H9 (cell line): ENCODE measurements at regions not wholly inside any gene's neighbourhood (a gene's known extent, or its start where the extent isn't known, plus 50 kb on each side); places are given as distances from the start of the nearest gene placed in this dataset.

Source experiments
- DNase-seq: peaks from one replicate; pipeline ENCODE4 v3.0.0-alpha.2; 2017
- H2AFZ ChIP-seq: one replicate; pipeline ENCODE4 v1.6.1; 2013; ENCODE audit warnings: mild to moderate bottlenecking, low read length, control low read depth, moderate library complexity
- H2AK5ac ChIP-seq: 2 replicates; pipeline ENCODE4 v1.6.1; 2013; ENCODE audit warnings: low read length, control low read depth, mixed read lengths; ENCODE audit not compliant: insufficient read length
- H2BK120ac ChIP-seq: one replicate; pipeline ENCODE4 v1.6.1; 2013; ENCODE audit warnings: low read depth, mild to moderate bottlenecking, low read length, control low read depth, inconsistent platforms; ENCODE audit not compliant: poor library complexity, severe bottlenecking
- H2BK12ac ChIP-seq: 2 replicates; pipeline ENCODE4 v1.6.1; 2013; ENCODE audit warnings: low read length, control low read depth, mixed read lengths, low read depth; ENCODE audit not compliant: insufficient read length
- H2BK15ac ChIP-seq: 2 replicates; pipeline ENCODE4 v1.6.1; 2013; ENCODE audit warnings: low read depth, low read length, control low read depth
- H2BK20ac ChIP-seq: one replicate; pipeline ENCODE4 v1.6.1; 2013; ENCODE audit warnings: low read depth, mild to moderate bottlenecking, low read length, control low read depth, inconsistent platforms; ENCODE audit not compliant: poor library complexity, severe bottlenecking
- H2BK5ac ChIP-seq: 2 replicates; pipeline ENCODE4 v1.6.1; 2013; ENCODE audit warnings: low read length, control low read depth, mixed read lengths; ENCODE audit not compliant: insufficient read length
- H3K14ac ChIP-seq: 2 replicates; pipeline ENCODE4 v1.6.1; 2013; ENCODE audit warnings: low read length, control low read depth; ENCODE audit not compliant: insufficient read depth
- H3K18ac ChIP-seq: 2 replicates; pipeline ENCODE4 v1.6.1; 2013; ENCODE audit warnings: low read depth, mild to moderate bottlenecking, mixed read lengths, low read length, control low read depth; ENCODE audit not compliant: insufficient read length
- H3K23ac ChIP-seq: 2 replicates; pipeline ENCODE4 v1.6.1; 2013; ENCODE audit warnings: low read length, control low read depth, mixed read lengths, low read depth; ENCODE audit not compliant: insufficient read length
- H3K23me2 ChIP-seq: 2 replicates; pipeline ENCODE4 v1.6.1; 2013; ENCODE audit warnings: low read depth, mild to moderate bottlenecking, mixed read lengths, low read length, control low read depth; ENCODE audit not compliant: insufficient read length, poor library complexity, severe bottlenecking
- H3K27ac ChIP-seq: 2 replicates; pipeline ENCODE4 v1.5.1; 2013; ENCODE audit warnings: low read length, control low read depth, mixed read lengths, low read depth; ENCODE audit not compliant: insufficient read length
- H3K27me3 ChIP-seq: 2 replicates; pipeline ENCODE4 v1.6.1; 2013; ENCODE audit warnings: low read length, control low read depth, inconsistent platforms; ENCODE audit not compliant: insufficient read depth
- H3K4ac ChIP-seq: 2 replicates; pipeline ENCODE4 v1.6.1; 2013; ENCODE audit warnings: low read depth, mild to moderate bottlenecking, control low read depth, inconsistent platforms, low read length, moderate library complexity
- H3K4me1 ChIP-seq: 2 replicates; pipeline ENCODE4 v1.6.1; 2013; ENCODE audit warnings: low read length, control low read depth, inconsistent platforms; ENCODE audit not compliant: insufficient read depth
- H3K4me2 ChIP-seq: 2 replicates; pipeline ENCODE4 v1.6.1; 2013; ENCODE audit warnings: low read length, control low read depth, mixed read lengths; ENCODE audit not compliant: insufficient read length, insufficient read depth
- H3K56ac ChIP-seq: 2 replicates; pipeline ENCODE4 v1.6.1; 2013; ENCODE audit warnings: low read depth, mild to moderate bottlenecking, mixed read lengths, low read length, control low read depth; ENCODE audit not compliant: insufficient read length
- H3K79me1 ChIP-seq: 2 replicates; pipeline ENCODE4 v1.6.1; 2013; ENCODE audit warnings: low read depth, mild to moderate bottlenecking, moderate library complexity, low read length, control low read depth, inconsistent platforms; ENCODE audit not compliant: insufficient read depth, poor library complexity, severe bottlenecking
- H3K79me2 ChIP-seq: 2 replicates; pipeline ENCODE4 v1.6.1; 2013; ENCODE audit warnings: low read length, control low read depth, inconsistent platforms; ENCODE audit not compliant: insufficient read depth
- H3K9ac ChIP-seq: 2 replicates; pipeline ENCODE4 v1.6.1; 2013; ENCODE audit warnings: low read length, control low read depth, mixed read lengths; ENCODE audit not compliant: insufficient read length; ENCODE audit errors: extremely low read depth
- H3K9me3 ChIP-seq: one replicate; pipeline ENCODE4 v1.6.1; 2013; ENCODE audit warnings: low read depth, low read length, inconsistent platforms; ENCODE audit not compliant: control insufficient read depth
- H3T11ph ChIP-seq: one replicate; pipeline ENCODE4 v1.6.1; 2013; ENCODE audit warnings: mild to moderate bottlenecking, low read length, control low read depth, inconsistent platforms
- H4K20me1 ChIP-seq: one replicate; pipeline ENCODE4 v1.6.1; 2013; ENCODE audit not compliant: control insufficient read depth, insufficient read length, insufficient read depth
- H4K5ac ChIP-seq: 2 replicates; pipeline ENCODE4 v1.6.1; 2013; ENCODE audit warnings: low read depth, mild to moderate bottlenecking, mixed read lengths, low read length, control low read depth; ENCODE audit not compliant: insufficient read length
- H4K8ac ChIP-seq: replicated peaks from 2 replicates; pipeline ENCODE4 v1.6.1; 2013; ENCODE audit warnings: low read length, control low read depth, mixed read lengths, low read depth; ENCODE audit not compliant: insufficient read length
- H4K91ac ChIP-seq: 2 replicates; pipeline ENCODE4 v1.6.1; 2013; ENCODE audit warnings: low read depth, mild to moderate bottlenecking, moderate library complexity, mixed read lengths, low read length, control low read depth; ENCODE audit not compliant: insufficient read length
- H3K27ac Mint-ChIP-seq, 3 experiments: 2 replicates in 2 of 3; 3 replicates in 1 of 3; pipeline ENCODE4 v1.8.0; 2020 to 2021; ENCODE audit warnings: mixed read lengths in 3 of 3, mild to moderate bottlenecking in 1 of 3, moderate library complexity in 1 of 3
- H3K27me3 Mint-ChIP-seq: 2 replicates; pipeline ENCODE4 v1.8.0; 2021; ENCODE audit warnings: low read depth, mild to moderate bottlenecking, moderate library complexity, mixed read lengths
- H3K36me3 Mint-ChIP-seq, 3 experiments: 2 replicates in 2 of 3; 3 replicates in 1 of 3; pipeline ENCODE4 v1.8.0; 2020 to 2021; ENCODE audit warnings: low read depth in 3 of 3, mixed read lengths in 3 of 3; ENCODE audit not compliant: insufficient read depth in 1 of 3
- H3K4me1 Mint-ChIP-seq, 2 experiments: 2 replicates each; pipeline ENCODE4 v1.8.0; 2020; ENCODE audit warnings: mixed read lengths in 2 of 2
- H3K4me3 Mint-ChIP-seq, 2 experiments: 2 replicates in 1 of 2; 3 replicates in 1 of 2; pipeline ENCODE4 v1.8.0; 2020 to 2021; ENCODE audit warnings: mild to moderate bottlenecking in 2 of 2, mixed read lengths in 2 of 2, moderate library complexity in 1 of 2
- H3K9me3 Mint-ChIP-seq, 2 experiments: 2 replicates in 1 of 2; 3 replicates in 1 of 2; pipeline ENCODE4 v1.8.0; 2020; ENCODE audit warnings: mild to moderate bottlenecking in 2 of 2, mixed read lengths in 2 of 2, moderate library complexity in 1 of 2
- WGBS: extraction: QIAGEN DNeasy Blood & Tissue Kit; methylation state at CpG from one replicate; pipeline ENCODE4 v1.1.7; 2013; ENCODE audit warnings: missing lambda C conversion rate, low lambda C conversion rate, mixed read lengths; ENCODE audit not compliant: insufficient read length; ENCODE audit errors: extremely low coverage; 5-methylcytosine and 5-hydroxymethylcytosine counted together
- TF ChIP-seq, protein P1 (sequence below): fragments of 200-600 bp; sonication (generic); conservative IDR thresholded peaks from 3 replicates; pipeline ENCODE4 v1.8.0; 2021; ENCODE audit warnings: antibody characterized with exemption, mild to moderate bottlenecking

DNA sequence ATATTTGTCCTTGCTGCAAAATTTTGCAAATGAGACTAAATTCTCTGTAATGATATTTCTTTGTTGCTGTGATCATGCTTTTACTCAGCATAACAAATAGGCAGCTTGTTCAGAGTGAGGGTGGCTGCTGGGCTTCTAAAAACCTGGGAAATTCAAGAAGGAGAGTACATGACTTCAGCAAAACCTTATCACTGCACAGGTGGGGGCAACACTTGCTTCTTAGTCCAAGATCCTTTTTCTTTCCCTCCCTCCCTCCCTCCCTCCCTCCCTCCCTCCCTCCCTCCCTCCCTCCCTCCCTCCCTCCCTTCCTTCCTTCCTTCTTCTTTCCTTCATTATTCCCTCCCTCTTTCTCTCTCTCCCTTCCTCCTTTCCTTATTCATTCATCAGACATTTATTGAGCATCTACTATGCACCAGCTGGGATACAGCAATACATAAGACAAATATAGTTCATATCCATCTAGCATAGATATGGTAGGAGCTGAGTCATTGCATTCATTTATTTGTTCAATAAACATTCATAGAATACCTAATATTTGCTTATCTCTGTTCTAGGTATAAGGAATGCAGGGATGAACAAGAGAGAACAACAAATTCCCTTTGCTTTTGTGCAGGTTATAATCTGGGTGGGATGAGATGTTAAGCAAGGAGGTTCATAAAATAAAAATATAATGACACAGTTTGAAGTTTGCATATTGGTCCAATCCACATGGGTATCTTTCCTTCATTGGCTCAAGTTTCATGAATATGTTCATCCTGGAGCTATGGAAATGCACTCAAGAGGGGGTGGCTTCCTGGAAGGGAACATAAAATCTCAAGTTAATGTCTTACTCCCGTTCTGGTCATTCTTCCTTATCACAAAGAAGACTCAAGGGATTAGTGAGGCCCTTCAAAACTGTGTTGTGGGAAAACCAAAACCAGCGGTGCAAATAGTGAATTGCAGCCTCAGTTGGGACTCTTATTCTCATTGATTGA is 210.7 kb downstream of the PDCD6IP start:
- no peaks in the 10 kb centered on the region for H4K20me1 ChIP-seq
- no peaks in the 10 kb centered on the region for H3K79me1 ChIP-seq
- H2AK5ac ChIP-seq: no peak overlapping the region
- H2AFZ ChIP-seq: no peak overlapping the region
- DNase-seq: no peak
- H3K4me1 Mint-ChIP-seq: peaks cover 22 to 29% of the 10 kb centered on the region in 2 experiments
- no peak overlapping the region for H3K18ac ChIP-seq
- H3K23me2 ChIP-seq: no peaks in the 10 kb centered on the region
- H3T11ph ChIP-seq: no peak overlapping the region
- no peak overlapping the region for H4K8ac ChIP-seq
- H2BK5ac ChIP-seq: no peak overlapping the region
- H2BK120ac ChIP-seq: no peak overlapping the region
- no peaks in the 10 kb centered on the region for H3K9me3 ChIP-seq
- H3K4ac ChIP-seq: no peak overlapping the region
- H4K5ac ChIP-seq: no peak overlapping the region
- H3K9me3 Mint-ChIP-seq: no peaks in the 10 kb centered on the region
- no peaks in the 10 kb centered on the region for H3K79me2 ChIP-seq
- no peak overlapping the region for H2BK20ac ChIP-seq
- H3K27me3 Mint-ChIP-seq: peaks cover 8% of the 10 kb centered on the region
- no peak overlapping the region for H2BK12ac ChIP-seq
- H3K4me2 ChIP-seq: no peak overlapping the region
- no CpG with 5 or more reads among the region's 2 CpGs for WGBS
- H3K36me3 Mint-ChIP-seq: no peaks in the 10 kb centered on the region; a peak in 1 of 7 replicates
- no peak overlapping the region for H3K4me3 Mint-ChIP-seq
- H3K27ac Mint-ChIP-seq: no peak overlapping the region
- TF ChIP-seq, protein P1, sequence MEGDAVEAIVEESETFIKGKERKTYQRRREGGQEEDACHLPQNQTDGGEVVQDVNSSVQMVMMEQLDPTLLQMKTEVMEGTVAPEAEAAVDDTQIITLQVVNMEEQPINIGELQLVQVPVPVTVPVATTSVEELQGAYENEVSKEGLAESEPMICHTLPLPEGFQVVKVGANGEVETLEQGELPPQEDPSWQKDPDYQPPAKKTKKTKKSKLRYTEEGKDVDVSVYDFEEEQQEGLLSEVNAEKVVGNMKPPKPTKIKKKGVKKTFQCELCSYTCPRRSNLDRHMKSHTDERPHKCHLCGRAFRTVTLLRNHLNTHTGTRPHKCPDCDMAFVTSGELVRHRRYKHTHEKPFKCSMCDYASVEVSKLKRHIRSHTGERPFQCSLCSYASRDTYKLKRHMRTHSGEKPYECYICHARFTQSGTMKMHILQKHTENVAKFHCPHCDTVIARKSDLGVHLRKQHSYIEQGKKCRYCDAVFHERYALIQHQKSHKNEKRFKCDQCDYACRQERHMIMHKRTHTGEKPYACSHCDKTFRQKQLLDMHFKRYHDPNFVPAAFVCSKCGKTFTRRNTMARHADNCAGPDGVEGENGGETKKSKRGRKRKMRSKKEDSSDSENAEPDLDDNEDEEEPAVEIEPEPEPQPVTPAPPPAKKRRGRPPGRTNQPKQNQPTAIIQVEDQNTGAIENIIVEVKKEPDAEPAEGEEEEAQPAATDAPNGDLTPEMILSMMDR: no peak
- H3K14ac ChIP-seq: no peak overlapping the region
- no peak overlapping the region for H2BK15ac ChIP-seq
- no peaks in the 10 kb centered on the region for H3K27me3 ChIP-seq
- H3K27ac ChIP-seq: no peak overlapping the region
- no peak overlapping the region for H3K23ac ChIP-seq
- no peak overlapping the region for H4K91ac ChIP-seq
- H3K56ac ChIP-seq: no peak overlapping the region
- no peak overlapping the region for H3K9ac ChIP-seq
- H3K4me1 ChIP-seq: no peaks in the 10 kb centered on the region; the same call in 1 of the 2 replicates
